Activated T-cell treated with anti-CD3 and anti-CD28 coated beads for 48 hours (primary cell): ENCODE measurements at regions not wholly inside any gene's neighbourhood (a gene's known extent, or its start where the extent isn't known, plus 50 kb on each side); places are given as distances from the start of the nearest gene placed in this dataset.

ENCODE experiments used
- DNase-seq: peaks from one replicate; pipeline ENCODE4 v3.0.0-alpha.2; 2020; ENCODE audit warnings: low read depth

DNA sequence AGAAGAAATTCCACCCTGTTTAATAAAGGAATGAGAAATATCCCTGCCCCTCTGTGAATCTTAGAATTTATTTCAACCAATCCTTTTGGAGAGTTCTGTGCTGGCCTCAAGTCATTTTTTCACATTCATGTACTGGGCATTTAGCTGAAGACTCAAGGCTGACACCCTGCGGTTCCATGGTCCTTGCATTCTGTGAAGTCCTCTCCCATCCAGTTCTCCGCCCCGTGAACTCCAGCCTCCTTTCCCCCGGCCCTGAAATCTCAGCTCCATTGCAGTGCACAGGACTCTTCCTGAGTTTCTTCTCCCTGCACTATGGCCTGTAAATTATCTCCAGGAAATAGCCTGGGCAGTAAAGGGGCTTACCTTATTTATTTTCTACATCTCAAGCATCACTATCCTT is 183.0 kb upstream of the KCND2 start:
- no peak for DNase-seq

GRCh38 chr7:120091807-120092206 is 181.2 kb upstream of the KCND2 start:
- no peak for DNase-seq

DNA sequence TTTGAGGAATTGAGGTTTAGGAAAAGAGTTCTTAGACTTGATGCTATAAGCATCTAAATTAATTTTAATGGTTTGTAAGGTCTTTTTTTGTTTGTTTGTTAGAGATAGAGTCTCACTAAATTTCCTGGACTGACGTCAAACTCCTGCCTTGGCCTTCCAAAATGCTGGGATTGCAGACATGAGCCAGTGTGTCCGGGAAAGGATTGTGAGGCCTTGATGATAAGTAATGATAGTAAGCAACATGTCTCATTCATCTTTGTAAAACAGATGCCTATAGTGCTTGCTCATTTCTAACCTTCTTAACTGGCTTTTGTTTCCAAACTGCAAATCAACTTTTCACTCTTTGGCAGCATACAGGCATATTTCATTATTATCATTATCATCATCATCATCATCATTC is 176.0 kb upstream of the KCND2 start:
- DNase-seq, result no peak

DNA sequence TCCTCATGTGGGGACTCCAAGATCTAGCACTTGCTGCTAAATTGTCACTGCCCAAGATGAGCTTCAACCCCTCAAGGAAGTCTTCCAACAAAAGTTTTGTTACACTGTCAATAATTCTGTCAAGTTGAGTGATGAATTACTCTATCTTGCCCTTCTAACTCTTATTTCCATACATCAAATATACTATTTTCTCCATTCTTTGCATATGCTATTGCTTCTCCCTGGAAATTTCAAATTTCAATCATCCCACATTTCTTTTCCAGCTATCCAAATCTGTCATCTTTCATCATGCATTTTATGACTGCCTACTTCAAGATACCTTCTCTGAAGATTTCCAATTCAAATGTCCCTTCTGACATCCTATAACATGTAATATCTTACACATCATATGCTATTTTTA is 175.2 kb upstream of the KCND2 start:
- DNase-seq, result no peak

DNA sequence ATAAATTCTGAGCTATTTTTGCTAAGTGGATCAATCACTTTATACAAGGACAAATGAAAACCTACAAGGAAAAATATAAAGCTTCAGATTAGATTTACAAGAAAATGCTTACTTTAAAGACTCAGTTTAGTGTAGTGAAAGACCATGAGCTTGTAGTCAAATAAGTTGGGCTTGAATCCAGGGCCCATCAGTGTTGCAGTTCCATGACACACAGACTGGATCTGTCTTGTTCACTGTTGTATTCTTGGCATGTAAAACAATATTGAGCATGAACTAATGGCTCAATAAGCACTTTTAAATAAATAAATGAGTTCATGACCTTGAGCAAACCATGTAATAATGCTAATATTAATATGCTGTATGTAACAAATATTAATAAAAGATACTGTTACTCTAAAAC is 164.6 kb upstream of the KCND2 start:
- DNase-seq, result no peak

GRCh38 chr7:120110169-120110568 is 162.8 kb upstream of the KCND2 start:
- DNase-seq, result no peak

- DNase-seq, result no peak
Observed at GRCh38 chr7:120114626-120115025, 158.3 kb upstream of the KCND2 start.

GRCh38 chr7:120123528-120123927 is 149.4 kb upstream of the KCND2 start:
- no peak for DNase-seq

DNA sequence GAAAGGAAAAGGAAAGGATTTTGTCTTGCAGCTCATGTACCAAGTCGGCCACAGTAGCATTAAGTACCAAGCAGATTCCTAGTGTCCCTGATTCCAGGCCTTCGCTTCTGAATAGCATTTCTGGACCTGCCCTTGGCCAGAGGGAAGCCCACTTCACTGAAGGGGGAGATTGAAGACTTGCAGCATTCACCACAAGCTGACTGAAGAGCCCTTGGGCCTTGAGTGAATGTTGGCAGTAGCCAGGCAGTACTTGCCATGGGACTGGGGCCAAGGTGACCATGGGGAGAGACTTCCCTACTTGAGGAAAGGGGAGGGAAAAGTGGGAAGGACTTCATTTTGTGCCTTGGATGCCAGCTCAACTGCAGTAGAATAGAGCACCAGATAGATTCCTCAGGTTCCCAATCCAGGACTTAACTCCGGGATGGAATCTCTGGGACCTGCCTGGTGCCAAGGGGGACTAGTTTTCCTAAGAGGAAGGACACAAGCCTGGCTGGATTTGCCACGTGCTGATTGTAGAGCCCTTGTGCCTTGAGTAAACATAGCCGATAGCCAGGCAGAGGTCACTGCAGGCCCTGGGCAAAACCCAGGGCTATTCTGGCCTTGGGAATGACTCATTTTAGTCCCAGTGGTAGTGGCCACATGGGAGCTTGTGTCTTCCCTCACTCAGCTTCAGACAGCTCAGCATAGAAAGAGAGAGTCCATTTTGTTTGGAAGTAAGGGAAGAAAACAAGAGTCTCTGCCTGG is 141.7 kb upstream of the KCND2 start:
- no peak for DNase-seq

- no peak for DNase-seq
Observed at GRCh38 chr7:120138497-120138896, 134.5 kb upstream of the KCND2 start.

GRCh38 chr7:120156476-120156875 is 116.5 kb upstream of the KCND2 start:
- DNase-seq, result no peak

GRCh38 chr7:120160166-120160565 is 112.8 kb upstream of the KCND2 start:
- DNase-seq, result no peak

DNA sequence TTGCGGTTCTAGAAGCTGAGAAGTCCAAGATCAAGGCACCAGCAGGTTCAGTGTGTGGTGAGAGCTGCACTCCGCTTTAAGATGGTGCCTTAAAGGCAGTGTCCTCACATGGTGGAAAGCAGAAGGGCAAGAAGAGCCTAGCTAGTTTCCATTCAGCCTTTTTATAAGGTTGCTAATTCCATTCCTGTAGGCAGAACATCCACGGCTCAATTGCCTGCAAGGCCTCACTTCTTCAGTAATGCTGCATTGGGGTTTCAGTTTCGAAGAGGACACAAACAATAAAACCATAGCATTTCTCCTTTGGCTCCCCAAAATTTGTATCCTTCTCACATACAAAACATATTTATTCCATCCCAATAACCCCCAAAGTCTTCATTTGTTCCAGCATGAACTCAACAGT is 109.5 kb upstream of the KCND2 start:
- no peak for DNase-seq

GRCh38 chr7:120165227-120165626 is 107.7 kb upstream of the KCND2 start:
- no peak for DNase-seq

- DNase-seq, result no peak
Observed at GRCh38 chr7:120168066-120168465, 104.9 kb upstream of the KCND2 start.

GRCh38 chr7:120169996-120170783 is 102.8 kb upstream of the KCND2 start:
- no peak for DNase-seq

GRCh38 chr7:120170834-120171233 is 102.1 kb upstream of the KCND2 start:
- no peak for DNase-seq

GRCh38 chr7:120171406-120171805 is 101.6 kb upstream of the KCND2 start:
- DNase-seq, result no peak

- no peak for DNase-seq
Observed at GRCh38 chr7:120180221-120180620, 92.8 kb upstream of the KCND2 start.

- no peak for DNase-seq
Observed at GRCh38 chr7:120181499-120181898, 91.5 kb upstream of the KCND2 start.

GRCh38 chr7:120184866-120185265 is 88.1 kb upstream of the KCND2 start:
- DNase-seq, result no peak

- no peak for DNase-seq
Observed at GRCh38 chr7:120185940-120186682, 86.9 kb upstream of the KCND2 start.

- no peak for DNase-seq
Observed at GRCh38 chr7:120186688-120187087, 86.3 kb upstream of the KCND2 start.
